GM18907 (cell line): ENCODE measurements at regions not wholly inside any gene's neighbourhood (a gene's known extent, or its start where the extent isn't known, plus 50 kb on each side); places are given as distances from the start of the nearest gene placed in this dataset.
"Not testable (repeated sequence)": the region's sequence is repeated elsewhere in the genome, so short reads cannot be mapped to it uniquely, and the experiment has no call there.

Experiments
- ATAC-seq: cut with Tn5 transposase; IDR thresholded peaks from one replicate; pipeline ENCODE4 v1.9.1; 2021; ENCODE audit warnings: mild to moderate bottlenecking, moderate library complexity; ENCODE audit not compliant: unreplicated experiment

GRCh38 chr4:167802463-167803212 lies 289.7 kb upstream of the ANXA10 start:
- ATAC-seq, result no peak

- ATAC-seq, result no peak
Observed at GRCh38 chr4:167811958-167812357, 280.4 kb upstream of the ANXA10 start.

- no peak for ATAC-seq
Observed at GRCh38 chr4:167826281-167826680, 266.1 kb upstream of the ANXA10 start.

GRCh38 chr4:167831855-167832254 lies 260.5 kb upstream of the ANXA10 start:
- no peak for ATAC-seq

GRCh38 chr4:167838686-167839085 lies 253.7 kb upstream of the ANXA10 start:
- ATAC-seq, result no peak

GRCh38 chr4:167842487-167842886 lies 249.8 kb upstream of the ANXA10 start:
- no peak for ATAC-seq

GRCh38 chr4:167854881-167855280 lies 237.5 kb upstream of the ANXA10 start:
- ATAC-seq, result no peak

- ATAC-seq, result not testable (repeated sequence)
Observed at GRCh38 chr4:167858127-167858526, 234.2 kb upstream of the ANXA10 start.

- ATAC-seq, result no peak
Observed at GRCh38 chr4:167867191-167867590, 225.1 kb upstream of the ANXA10 start.

GRCh38 chr4:167868163-167868562 lies 224.2 kb upstream of the ANXA10 start:
- no peak for ATAC-seq

GRCh38 chr4:167873496-167873895 lies 218.8 kb upstream of the ANXA10 start:
- no peak for ATAC-seq

- ATAC-seq, result not testable (repeated sequence)
Observed at GRCh38 chr4:167876091-167876490, 216.2 kb upstream of the ANXA10 start.

GRCh38 chr4:167877826-167878225 lies 214.5 kb upstream of the ANXA10 start:
- ATAC-seq, result not testable (repeated sequence)

- no peak for ATAC-seq
Observed at GRCh38 chr4:167883266-167883665, 209.1 kb upstream of the ANXA10 start.

- no peak for ATAC-seq
Observed at GRCh38 chr4:167885071-167885470, 207.3 kb upstream of the ANXA10 start.

- no peak for ATAC-seq
Observed at GRCh38 chr4:167885872-167886271, 206.5 kb upstream of the ANXA10 start.

- no peak for ATAC-seq
Observed at GRCh38 chr4:167887726-167888125, 204.6 kb upstream of the ANXA10 start.

GRCh38 chr4:167890226-167890625 lies 202.1 kb upstream of the ANXA10 start:
- no peak for ATAC-seq

- no peak for ATAC-seq
Observed at GRCh38 chr4:167893531-167893930, 198.8 kb upstream of the ANXA10 start.

GRCh38 chr4:167896260-167896659 lies 196.1 kb upstream of the ANXA10 start:
- ATAC-seq, result not testable (repeated sequence)

GRCh38 chr4:167897116-167897515 lies 195.2 kb upstream of the ANXA10 start:
- ATAC-seq, result no peak

GRCh38 chr4:167903291-167903721 lies 189.0 kb upstream of the ANXA10 start:
- ATAC-seq, result no peak

- no peak for ATAC-seq
Observed at GRCh38 chr4:167906851-167907250, 185.5 kb upstream of the ANXA10 start.
